NCI-H345 treated with DMSO at 0.1 percent for 48 hours (cell line): ENCODE measurements at regions not wholly inside any gene's neighbourhood (a gene's known extent, or its start where the extent isn't known, plus 50 kb on each side); places are given as distances from the start of the nearest gene placed in this dataset.

Source experiments
- DNase-seq: peaks from one replicate; lab custom pipeline; 2025; ENCODE audit not compliant: unreplicated experiment; lab: John Stamatoyannopoulos, UW

DNA sequence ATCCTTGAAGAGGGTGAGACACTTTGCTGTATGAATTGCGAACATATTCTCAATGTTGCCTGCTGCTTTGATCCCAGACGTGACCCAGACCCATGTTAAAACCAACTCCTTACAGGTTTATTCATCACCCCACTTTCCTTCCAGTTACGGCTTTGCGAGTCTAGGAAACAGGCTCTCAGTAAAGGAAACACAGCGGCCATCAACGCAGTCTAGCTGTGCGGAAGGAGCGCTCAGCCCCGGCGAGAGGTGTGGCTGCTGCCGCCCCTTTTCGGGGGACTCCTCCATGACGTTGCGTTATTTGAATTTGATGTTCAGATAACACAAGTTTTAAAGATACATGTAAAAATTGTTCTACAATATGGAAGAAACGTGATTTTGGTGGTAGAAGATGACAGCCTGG lies 206.4 kb upstream of the FAT1 start:
- no peak for DNase-seq

DNA sequence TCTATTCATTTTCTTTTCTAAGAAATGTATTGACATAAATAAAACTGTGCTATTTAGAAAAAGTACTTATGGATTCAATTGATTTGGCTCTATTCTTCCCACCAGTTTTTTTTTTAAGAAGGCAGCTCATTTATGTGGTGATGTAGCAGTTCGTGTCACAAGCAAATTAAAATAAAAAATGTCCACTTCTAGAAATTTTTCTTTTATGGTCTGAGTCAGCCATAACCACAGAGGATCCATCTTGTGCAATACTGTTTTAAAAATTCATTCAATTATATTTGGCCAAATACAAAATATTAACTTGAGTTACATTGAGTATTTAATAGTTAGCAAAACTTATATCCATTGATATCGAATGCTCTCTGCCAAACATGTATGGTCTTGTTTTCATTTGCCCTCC lies 207.9 kb upstream of the FAT1 start:
- no peak for DNase-seq

DNA sequence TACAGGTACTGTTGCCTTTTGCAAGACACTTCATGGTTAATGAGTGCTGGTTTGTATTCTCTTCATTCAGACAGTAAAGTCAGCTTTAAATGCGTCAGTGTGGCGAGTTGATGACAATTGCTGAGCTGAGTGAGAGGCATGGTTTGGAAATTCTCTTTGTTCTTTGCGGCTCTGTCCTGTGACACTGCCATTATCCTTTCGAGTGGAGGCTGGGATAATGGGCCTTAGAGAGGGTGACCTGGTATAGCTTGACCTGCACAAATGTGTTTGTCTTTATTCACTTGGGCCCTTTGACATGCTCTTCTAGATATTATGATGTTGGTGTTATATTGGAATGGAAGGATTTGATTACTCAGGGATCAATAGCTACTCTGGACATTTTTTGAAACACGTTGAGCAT lies 208.5 kb upstream of the FAT1 start:
- DNase-seq, result no peak

DNA sequence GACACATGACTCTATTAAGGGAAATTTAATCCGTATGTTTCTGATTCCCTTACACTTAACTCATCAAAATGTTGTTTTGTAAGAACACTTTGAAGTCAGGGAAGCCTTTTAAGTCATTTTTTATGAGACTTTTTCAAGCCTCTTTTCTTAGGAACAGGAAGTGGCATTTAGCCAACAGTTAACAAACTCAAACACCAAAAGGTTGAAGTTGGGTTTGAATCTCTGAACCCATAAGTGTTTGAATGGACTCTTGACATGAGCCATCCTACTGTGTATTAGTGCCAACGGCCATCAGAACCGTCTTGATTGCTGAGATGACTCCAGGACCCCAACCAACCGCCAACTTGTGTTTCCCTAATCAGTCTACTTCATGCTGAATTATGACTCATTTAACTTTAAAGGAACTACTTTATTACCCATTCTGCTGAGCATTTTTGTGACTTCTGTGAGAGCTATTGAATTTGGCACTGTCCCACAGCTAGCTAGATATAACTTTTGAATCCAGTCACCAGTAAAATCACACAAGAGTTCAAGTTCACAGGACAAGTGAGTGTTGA lies 209.1 kb upstream of the FAT1 start:
- no peak for DNase-seq

DNA sequence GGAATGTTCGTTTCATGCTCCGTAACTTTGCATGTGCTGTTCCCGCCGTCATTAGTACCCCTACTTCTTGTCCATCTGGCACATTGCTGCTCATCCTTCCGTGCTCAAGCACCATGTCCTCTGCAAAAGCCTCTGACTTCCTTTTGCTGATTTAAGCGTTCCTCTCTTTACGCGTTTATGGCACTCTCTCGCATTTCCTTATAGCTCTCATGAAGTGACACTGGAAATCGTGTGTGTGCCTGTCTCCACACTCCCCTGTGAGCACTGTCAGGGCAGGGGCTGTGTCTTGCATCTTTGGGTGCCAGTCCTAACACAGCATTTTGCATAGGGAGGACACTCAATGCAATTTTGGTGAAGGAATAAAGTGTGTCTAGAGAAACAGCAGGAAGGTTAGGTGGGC lies 210.6 kb upstream of the FAT1 start:
- no peak for DNase-seq

DNA sequence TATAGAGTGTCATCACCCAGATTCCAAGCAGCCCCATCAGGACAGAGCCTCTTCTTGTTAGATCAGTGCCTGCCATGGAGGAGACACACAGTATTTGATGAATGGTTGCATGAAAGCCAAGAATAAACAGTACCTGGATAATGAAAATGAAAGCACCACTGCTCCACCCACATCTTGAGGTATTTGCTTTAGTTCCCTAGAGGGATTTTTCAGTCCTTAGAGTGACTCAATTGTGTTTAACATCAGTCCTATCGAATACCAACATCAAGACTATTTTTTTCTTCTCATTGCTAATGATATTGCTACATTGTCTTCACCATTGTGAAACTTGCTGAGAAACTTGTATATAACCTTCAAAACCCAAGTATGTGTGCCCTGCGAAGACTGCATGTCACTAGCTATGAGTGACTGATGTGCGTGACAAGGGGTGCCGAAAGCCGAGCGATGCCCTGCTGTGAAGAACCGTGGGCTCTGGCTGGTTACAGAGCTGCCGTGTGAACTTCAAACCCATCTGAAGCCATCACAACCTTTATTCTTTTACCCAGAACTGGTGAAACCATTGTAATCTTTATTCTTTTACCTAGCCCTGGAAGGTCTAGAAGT lies 211.3 kb upstream of the FAT1 start:
- no peak for DNase-seq

DNA sequence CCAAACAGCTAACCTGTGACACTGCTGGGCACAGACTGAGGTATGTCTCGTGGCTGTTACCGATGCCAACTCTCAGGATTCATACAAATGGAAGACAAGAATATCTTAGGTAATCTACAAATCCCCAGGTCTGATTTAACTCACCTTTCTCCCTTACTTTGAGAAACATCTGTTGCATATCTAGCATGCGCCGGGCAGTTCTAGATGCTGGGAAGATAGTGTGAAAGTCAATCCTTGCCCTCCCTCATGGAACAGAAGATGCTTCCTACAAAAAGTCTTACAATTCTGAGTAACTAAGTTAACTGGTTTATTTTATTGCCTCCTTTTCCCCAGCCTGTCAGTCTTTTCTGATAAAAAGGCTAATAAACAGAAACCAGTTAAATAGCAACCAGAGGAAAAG lies 212.2 kb upstream of the FAT1 start:
- DNase-seq, result no peak

DNA sequence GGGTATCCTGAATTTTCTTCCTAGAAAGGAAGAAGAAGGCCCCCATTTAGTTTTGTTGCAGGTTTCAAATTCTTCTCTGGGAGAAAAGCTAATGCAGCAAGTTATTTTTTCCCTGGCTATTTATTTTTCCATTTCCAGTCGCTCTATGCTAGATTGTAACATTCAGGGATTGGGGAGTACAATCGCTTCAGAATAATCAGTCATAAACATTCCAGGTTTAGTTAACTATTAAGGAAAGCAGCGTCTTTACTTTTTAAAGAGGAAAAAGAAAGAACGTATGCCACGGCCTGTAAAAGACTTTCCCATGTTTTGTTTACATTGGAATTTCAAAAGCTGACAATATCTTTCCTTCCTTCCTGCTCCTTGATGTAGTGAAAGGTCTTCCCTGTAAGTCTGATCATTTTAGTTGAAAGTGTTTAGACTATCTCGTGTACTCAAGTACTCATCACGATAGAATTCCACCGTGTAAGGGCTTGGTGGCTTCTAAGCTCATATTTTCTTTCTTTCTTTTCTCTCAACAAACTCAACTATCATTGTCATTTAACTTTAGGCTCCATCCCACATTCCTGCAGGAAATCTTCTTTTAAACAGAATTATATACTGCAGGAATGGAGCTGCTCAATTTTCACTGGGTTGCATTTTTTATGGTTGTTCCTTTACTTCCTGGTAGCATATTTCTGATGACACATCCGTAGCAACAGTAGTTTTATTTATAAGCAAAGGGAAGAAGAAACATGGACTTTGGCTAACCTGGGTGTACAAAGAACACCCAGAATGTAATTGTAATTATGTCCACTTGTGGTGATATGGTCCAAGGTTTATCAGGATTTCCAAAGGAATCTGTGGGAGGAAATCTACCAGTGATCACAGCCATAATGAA lies 213.1 kb upstream of the FAT1 start:
- DNase-seq, result no peak

DNA sequence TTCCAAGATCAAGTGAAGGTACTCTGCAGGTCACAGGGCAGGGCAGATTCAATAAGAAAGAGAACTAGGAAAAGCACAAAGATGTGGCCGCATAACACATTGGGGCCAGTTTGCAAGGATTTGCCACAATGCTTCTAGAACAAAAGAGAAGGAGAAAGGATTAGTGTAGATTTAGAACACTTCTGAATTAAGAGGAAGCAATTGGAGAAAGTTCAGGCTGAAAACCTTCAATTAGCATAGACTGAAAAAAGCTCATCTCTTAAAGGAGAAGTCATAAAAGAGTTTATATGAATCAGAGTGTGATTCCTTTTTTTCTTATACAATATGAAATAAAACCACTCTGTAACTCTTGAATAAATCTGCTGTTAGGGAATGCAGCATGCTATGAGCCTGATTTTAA lies 215.6 kb upstream of the FAT1 start:
- DNase-seq, result no peak

DNA sequence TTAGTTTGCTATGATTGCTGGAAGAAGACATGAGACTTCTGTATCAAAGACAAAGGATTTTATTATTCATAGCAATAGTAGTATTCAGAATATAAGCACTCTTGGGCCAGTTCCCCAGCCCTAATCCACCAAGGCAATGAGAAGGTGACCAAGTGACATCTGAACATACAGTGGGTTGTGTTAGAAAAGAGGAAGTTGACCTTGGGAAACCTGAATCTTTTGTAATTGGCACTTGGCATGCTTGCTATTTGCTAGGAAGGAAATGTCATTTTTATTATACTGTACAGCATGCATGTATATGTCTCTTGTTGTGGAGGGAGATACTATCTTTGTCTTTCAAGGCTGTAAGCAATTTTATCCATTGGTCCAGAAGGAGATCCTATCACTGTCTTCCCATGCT lies 216.1 kb upstream of the FAT1 start:
- no peak for DNase-seq

DNA sequence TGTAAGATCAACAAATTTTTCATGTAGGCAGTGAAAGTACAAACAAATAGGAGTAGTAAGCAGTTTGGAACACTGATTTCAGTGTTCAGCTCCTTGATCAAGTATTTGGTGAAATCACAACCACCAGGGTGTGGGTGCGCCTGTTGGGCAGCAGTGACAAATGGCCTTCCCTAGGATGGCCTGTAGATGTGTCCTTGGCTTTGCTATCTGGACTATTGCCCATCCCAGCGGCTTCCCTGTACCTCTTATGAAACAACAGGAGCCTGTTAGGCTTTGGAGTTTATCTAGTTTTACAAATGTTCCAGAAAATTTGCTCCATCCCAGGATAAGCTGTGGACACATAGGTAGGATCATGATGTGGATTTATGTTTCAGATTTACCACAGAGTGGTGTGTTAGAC lies 216.8 kb upstream of the FAT1 start:
- no peak for DNase-seq

DNA sequence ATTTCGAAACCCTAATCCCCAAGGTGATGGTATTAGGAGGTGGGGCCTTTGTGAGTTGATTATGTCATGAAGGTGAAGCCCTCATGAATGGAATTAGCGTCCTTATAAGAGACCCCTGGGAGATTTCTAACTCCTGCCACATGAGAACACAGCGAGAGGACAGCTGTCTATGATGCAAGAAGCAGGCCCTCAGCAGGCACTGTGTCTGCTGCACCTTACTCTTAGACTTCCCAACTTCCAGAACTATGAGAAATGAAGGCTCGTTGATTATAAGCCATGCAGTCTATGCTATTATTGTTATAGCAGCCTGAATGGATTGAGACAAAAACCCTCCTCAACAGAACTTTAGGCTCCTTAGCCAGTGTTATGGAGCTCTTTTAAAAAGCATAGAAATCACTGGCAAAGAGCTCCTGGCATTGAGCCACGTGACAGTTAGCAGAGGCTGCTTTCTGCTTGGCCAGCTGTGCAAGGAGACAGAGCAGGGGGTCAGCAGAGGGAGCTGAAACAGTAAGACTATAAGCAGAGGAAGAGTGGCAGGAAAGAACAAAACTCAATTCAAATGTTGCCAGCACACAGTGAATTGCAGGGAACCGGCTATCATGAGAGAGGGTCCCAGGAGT lies 219.2 kb upstream of the FAT1 start:
- no peak for DNase-seq

DNA sequence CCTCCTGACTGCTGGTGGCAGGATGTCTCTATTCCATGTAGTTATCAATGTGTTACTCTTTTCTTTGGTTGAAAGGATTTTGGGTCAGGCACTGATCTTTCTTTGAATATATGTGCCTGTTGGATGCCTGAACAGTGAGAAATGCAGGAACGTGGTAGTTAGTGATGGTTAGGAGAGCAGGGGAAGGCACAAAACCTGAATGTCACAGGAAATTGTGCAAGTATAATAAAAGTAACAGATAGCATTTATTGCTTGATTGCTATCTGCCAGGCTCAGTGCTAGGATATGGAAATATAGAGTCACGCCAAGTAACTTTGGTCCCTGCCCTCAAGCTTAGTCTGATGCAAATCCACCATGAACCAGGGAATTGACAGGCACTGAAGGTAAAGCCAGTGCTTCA lies 219.8 kb upstream of the FAT1 start:
- no peak for DNase-seq

DNA sequence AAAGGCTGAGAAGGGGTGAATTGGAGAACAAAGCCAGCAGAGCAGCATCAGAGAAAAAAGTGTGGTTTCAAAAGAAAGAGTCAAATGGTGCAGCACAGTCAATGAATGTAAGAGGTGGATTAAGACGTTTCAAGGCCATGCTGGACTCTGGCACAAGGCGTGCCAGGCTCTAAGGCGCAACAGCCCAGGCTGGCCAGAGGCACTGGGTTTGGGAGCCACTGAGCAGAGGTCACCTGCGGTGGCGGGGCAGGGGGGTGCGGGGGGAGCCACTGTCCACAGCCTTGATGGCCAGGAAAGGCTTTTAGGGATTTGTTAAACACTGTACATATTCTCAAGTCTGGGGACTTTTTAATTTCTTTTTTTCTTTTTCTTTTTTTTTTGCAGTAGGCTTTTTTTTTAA lies 222.5 kb upstream of the FAT1 start:
- no peak for DNase-seq

DNA sequence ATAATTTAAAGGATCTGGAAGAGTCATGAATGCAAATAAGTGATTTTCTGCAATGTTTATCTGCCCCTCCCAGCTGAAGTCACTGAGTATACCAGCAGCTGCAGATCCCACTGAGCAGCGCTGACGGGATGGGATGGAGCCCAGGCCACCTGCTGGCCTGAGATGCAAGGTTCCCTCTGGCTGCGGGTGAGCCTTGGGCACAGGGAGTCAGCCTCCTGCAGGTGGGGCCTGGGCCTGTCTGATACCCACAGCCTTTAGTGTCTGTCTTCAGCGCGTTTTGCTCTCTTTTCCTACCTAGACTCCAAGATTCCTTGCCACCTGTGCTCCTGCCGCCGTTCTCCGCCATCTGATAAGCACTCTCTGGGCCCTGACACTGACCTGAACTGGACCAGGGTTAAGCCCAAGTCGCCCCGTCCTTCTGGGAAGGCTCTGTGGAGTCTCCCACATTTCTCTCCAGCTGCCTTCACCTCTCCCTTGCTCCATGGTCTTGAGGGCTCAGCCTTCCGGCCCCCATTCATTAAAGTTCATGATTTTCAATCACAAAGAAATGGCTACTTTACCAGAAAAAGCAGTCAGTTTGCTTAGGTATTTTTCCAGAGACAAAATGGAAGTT lies 223.1 kb upstream of the FAT1 start:
- DNase-seq, result peak; percentile 56

DNA sequence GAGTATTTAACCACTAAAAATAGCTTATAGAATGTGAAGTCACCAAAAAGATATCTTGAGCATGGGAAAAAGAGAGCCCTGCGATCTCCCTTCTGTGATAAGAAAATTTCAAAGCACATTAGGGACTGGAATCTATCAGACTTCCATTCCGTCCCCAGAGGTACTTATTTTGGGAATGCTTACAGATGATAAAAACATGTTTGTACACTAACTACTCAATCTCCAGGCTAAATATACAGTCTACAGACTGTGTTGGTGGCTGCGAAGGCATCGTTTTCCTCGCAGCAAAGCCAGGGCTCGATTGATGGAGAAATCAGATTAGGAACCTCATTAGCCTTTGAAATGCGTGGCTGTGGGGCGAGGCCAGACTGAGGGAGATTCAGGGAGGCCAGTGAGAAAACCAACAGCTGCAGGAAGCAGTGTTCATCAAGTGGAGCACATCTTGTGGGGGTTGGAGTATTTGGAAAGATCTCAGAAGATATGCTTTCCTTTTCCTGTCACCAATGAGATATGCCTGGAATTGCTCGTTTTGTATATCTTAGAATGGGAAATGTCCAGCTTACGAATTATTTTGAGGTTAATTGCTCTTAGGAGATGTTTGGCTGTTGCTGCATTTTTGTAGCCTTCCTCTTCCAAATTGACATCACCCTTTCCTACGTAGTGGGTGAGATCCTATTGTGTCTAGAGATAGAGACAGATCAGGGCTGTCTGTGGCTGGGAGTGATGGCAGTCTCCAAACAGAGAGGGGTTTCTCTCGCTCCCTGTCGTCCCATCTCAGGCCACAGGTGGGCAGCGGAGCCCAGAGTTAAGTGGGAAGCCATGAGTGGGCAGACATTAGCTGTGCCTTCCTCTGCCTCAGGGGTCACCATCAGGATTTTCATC lies 224.9 kb upstream of the FAT1 start:
- no peak for DNase-seq

DNA sequence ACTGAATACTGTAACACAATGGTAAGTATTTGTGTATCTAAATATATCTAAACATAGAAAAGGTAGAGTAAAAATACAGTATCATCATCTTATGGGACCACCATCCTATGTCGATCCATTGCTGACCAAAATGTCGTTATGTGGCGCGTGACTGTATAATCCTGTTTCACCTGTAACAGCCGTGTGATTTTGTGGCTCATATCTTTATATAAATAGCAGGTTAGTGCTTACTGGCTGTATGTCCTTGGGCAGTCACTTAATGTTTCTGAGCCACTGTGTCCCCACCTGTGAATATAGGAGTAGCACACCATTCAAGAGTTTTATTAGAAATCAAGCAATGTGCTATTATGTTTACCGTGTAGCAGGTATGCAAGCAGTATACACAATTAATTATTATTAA lies 226.2 kb upstream of the FAT1 start:
- DNase-seq, result no peak

DNA sequence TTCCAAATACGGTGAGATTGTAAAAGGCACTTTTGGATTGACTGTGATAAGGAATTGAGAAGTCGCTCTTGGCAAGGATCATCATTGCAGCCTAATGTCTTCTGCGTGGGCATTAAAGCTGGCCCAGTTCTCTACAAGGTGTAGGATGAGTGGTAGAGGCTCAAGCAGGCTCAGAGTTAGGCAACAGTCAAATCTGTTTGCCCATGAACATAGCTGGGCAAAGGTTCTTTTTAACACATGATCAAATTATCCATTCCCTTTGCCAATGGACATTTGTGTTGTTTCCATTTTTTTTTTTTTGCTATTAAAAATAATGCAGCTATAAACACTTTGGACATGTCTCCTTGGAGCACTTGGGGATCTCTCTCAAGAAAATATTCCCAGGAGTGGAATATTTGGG lies 229.1 kb upstream of the FAT1 start:
- no peak for DNase-seq

DNA sequence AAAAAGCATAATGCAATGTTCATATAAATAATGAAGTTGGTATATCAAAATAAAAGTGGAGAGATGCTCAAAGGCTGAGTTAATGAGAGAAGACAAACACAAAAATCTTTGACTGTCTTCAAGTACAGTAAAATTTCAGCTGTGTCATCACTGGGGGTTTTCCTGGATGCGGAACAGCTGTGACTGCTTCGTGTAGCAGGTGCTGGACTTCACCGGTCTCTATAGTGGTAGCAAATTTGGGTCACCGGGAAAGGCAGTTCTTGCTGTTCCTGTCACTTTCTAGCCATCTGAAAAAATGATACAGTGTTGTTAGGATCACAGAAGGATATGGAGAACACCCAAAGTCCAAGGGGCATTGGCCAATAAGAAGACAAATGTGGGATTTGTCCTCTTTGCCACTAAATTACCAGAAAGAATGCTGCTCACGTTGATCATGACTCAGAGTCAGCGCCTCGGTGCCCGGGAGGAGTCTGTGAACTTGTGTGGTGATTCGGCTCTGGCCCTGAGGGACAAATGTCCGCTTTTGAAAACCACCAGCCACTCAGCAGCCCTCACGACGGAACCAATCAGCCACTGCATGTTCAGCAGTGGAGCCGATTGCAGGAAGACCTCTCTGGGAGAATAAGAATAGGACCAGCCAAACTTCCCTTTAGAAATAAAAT lies 230.1 kb upstream of the FAT1 start:
- no peak for DNase-seq

DNA sequence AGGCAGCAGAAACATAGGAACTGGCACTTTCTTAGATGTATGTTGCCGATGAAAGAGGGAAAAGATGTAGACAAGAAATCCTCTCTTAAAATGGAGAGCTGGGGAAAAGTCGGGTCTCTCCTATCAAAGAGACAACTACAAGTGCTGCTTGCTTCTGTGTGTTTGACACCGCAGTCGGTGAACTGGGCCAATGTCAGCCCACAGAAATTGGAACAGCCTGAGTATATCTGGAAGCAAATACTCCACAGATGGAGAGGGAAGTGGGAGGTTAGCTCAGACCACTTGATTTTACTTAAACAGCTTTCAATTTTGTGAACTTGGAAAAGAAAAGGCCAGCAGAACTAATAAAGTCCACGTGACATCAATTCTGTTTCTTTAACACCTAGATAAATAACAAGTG lies 230.9 kb upstream of the FAT1 start:
- DNase-seq, result no peak
